PC-3 (cell line): ENCODE measurements at regions not wholly inside any gene's neighbourhood (a gene's known extent, or its start where the extent isn't known, plus 50 kb on each side); places are given as distances from the start of the nearest gene placed in this dataset.

Experiments used
- EZH2 ChIP-seq: fragments of 300-600 bp; sonication (generic); IDR thresholded peaks from one replicate; pipeline ENCODE4 v1.6.1; 2017; ENCODE audit warnings: antibody characterized with exemption, mild to moderate bottlenecking, low read length; ENCODE audit not compliant: unreplicated experiment
- EZH2phosphoT487 ChIP-seq: fragments of 300-600 bp; sonication (generic); IDR thresholded peaks from 2 replicates; pipeline ENCODE4 v1.6.1; 2018; ENCODE audit warnings: mild to moderate bottlenecking, antibody characterized with exemption, low read length, borderline replicate concordance
- TF ChIP-seq, protein P1 (sequence below): fragments of 300-600 bp; sonication (generic); conservative IDR thresholded peaks from 2 replicates; pipeline ENCODE4 v1.5.1; 2017; ENCODE audit warnings: antibody characterized with exemption, low read depth, mild to moderate bottlenecking, low read length

DNA sequence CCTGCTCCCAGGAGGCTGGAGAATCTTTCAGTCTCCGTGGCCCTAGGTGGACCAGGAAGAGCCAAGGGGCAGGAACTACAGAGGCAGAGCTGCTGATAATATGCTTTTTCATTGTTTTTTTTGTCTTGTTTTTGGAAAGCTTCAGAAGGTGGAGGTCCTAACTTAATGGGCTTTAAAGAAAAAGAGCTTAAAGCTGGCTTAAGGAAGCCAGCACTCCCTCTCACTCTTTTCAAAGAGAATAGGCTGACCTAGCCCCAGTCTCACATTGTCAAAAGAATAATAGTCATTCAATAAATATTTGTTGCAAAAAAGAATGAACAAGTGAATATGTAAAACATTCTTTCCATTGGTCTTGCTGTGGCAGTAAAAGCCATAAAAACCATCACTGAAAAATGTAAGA is 61.0 kb upstream of the RRP15 start:
- no peak for TF ChIP-seq EZH2
- TF ChIP-seq, protein P1, sequence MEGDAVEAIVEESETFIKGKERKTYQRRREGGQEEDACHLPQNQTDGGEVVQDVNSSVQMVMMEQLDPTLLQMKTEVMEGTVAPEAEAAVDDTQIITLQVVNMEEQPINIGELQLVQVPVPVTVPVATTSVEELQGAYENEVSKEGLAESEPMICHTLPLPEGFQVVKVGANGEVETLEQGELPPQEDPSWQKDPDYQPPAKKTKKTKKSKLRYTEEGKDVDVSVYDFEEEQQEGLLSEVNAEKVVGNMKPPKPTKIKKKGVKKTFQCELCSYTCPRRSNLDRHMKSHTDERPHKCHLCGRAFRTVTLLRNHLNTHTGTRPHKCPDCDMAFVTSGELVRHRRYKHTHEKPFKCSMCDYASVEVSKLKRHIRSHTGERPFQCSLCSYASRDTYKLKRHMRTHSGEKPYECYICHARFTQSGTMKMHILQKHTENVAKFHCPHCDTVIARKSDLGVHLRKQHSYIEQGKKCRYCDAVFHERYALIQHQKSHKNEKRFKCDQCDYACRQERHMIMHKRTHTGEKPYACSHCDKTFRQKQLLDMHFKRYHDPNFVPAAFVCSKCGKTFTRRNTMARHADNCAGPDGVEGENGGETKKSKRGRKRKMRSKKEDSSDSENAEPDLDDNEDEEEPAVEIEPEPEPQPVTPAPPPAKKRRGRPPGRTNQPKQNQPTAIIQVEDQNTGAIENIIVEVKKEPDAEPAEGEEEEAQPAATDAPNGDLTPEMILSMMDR = no peak
- TF ChIP-seq EZH2phosphoT487 = no peak
